SHP77 treated with DMSO at 0.1 percent for 48 hours (cell line): ENCODE measurements at regions not wholly inside any gene's neighbourhood (a gene's known extent, or its start where the extent isn't known, plus 50 kb on each side); places are given as distances from the start of the nearest gene placed in this dataset.
A peak's percentile ranks its signal among the peaks of the same experiment; 100 is the strongest.

Experiments
- DNase-seq: peaks from one replicate; lab custom pipeline; 2025; lab: John Stamatoyannopoulos, UW

DNA sequence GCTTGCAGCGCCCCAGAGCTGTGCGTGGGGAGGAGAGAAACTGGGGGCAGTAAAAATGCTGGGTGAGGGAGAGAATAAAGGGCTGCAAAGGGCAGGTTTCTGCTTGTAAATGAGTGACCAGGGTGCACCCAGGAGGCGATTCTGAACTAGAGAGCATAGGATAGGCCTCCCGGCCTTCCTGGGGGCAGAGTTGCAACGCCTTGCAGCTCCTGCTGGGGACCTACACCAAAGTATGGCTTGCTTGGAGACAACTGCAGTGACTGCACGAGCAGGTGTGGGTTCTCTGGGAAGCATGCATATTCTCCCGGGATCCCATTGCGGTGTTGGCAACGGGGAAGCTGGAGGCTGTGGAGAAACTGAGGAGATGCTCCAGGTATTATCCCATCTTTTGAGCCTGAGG, 111.6 kb upstream of the SPACA1 start:
- no peak for DNase-seq

DNA sequence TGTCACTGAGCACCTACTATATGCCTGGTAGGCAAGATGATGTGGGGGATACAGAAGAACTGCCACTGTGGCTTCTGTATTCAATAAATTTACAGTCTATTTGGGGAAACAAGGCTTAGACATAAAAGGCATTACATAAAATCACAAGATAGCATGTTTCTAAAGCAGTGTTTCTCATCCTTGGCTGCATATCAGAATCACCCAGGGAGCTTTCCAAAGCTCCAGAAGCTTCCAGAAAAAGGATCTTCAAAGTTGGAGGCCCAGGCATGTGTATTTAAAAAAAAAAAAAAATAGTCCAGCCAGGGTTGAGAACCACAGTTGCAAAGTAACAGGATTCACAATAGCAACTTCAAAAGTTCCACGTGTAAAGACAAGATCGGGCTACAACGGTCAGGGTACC, 112.4 kb upstream of the SPACA1 start:
- DNase-seq, result no peak

DNA sequence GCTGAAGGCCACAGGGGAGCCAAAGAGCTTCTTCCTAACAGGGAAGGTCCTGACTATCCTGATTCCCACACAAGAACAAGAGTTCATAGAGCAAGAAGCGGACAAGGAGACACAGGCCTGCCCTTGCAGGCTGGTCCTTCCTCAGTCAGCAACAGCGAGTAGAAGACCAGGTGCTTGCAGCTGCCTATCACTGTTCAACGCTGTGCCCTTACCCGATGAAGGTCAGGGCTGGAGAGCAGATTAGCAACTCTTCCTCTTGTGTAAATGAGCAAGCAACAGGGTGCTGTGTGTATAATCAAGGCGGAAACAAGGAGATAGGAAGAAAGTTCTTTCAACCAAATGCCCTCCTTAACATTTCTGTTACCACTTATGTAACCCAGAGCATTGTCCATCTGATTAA, 115.3 kb upstream of the SPACA1 start:
- DNase-seq, result no peak

DNA sequence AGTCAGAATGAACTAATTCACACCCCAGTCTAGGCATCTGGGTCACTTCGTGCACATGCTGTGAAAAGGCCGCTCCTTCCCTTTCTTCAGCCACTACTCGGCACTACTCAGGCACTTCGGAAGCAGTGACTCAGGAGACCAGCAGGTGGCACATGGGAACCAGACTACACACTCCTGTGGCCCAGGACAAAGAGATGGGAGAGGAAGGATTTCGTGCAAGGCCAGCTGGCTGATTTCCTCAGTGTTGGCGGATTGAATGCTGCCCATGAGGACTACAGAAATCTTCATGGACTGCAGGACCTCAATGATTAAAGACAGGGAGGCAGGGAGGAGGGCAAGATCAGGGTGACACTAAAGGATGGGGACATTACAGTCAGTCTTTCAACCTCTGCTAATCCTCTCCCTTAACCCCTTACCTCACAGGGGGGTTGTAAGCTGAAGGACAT, 117.8 kb upstream of the SPACA1 start:
- peak; percentile 89 for DNase-seq

DNA sequence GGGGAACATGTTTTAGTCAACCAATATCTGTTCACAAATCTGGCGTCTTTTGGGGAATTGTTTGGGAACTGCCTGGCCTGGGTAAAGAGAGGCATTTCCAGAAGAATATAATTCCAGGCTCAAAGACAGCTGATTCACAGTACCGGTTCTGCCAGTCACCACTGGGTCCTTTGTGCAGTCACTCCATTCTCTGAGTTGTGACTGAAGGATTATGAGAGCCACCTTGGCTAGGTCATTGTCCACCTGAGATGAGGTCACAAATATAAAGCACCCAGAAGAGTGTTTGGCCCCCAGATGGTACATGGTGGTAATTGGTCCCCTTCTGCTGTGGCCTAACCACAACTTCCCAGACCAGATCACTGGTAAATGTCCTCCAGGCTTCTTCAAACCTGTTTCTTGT, 121.0 kb upstream of the SPACA1 start:
- no peak for DNase-seq

DNA sequence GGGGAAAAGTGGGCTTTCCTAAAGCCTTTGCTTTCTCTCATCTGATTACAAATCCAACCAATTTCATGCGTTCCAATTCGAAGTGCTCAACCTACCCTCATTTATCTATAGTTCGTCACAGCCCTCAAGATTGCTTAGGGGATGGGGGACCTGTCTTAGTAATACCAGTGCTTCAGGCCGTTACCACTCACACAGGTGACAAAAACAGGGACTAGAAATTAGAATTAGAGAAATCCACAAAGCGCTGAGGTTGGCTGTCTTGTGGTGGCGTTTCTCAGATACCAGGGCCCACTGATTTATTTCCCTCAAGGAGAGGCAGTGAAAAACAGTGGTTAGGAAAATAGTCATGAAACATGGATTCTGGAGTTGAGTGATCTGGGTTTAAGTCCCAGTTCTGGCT, 121.6 kb upstream of the SPACA1 start:
- DNase-seq, result no peak

DNA sequence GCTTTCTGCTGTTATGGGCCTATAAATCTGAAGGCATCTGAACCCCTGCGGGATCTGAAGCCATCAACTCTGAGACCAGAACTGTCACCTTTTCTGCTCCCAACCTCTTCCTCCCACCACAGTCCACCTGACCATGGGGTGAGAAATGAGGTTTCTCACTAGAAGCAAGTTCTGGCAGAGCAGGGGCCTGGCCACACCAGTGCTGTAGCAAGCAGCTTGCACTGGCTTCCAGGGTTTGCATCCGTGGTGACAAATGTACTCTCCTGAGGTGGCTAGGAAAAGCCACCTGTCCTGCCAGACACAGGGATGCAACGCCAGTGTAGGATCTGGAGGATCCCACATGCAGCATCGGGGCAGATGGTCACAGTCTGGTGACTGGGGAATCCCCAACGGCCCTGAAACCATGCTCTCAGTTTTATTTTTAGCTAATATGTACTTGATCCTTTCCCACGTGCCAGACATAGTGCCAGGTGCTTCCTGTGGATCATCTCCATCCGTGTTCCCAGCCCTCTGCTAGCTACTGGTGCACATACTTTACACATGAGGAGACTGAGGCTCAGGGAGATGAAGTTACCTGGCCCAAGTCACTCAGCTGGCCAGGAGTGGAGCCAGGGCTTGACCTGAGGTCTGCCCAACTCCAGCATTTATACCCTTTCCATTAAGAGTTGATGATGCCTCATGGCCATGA, 122.1 kb upstream of the SPACA1 start:
- no peak for DNase-seq

DNA sequence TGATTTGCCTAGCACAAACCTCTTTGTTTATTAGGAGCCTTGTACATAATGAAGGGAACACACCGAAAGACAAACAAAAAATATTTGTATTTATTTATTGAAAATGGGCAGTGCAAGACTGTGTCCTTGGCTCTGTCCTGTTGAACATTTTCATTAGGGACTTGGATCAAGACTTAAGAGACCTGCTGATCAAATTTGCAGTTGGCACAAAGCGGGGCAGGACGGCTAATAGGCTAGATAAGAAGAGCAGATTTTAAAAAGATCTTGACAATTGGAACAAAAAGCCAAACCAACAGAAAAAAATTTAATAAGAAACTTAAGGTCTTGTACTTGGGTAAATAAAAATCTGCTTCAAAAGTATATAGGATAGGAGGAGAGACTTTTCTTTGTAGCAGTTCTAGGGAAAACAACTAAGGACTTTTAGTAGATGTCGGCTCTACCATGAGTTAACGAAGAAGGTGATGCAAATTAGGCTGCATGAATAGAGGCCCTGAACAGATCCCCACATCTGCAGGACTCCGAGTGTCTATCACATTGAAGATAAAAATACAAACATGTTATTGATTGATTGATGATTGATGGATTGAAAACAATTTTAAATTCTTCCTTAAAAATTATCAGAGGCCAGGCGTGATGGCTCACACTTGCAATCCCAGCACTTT, 124.1 kb upstream of the SPACA1 start:
- DNase-seq, result no peak

DNA sequence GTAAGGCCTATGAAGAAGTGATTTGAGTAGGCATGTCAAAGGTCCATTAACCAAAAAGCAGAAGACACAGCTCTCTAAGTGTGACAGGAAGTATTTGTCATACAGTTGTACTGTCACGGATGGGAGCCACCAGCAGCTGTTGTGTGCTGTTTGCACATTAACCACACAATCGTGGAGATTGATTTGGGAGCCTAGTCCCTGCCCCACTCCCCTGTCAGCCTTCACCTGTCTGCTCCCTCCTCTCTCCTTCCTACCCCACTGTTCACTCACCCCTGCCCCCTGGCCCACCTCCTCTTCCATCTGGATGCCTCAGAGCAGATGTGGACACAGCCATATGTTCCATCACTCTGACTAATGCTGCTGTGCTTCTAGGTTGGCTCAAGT, 124.7 kb upstream of the SPACA1 start:
- peak; percentile 46 for DNase-seq

DNA sequence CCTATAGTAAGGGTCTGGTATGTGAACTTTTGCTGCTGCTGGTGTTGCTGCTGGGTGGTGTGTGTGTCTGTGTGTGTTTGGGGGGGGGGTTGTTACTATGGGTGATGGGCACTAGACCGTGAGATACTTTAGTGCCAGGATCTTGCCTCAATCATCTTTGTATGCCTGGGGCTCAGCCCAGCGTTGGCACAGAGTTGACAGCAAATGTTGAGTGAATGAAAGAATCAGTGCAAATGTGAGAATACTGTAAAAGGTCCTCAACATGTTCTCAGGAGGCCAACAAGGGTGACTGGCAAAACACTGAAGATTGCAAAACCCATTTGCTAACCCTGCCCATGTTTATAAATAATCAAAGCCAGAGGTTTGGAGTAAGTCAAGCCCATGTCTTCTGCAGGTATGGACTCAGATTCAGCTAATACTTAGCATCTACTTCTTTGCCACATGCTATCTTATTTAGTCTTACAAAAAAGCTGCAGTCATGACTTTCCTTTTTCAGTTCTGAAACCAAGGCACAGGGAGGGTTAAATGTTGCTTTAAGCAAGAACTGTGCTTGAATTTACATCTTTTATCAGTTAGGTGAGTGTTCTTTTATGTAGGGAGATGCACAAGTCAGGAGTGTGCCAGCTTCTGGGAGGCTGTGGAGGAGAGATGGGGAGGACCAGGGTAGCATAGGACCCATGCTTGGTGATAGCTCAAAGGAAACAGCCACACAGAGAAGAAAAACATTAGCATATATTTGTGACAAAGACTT, 125.3 kb upstream of the SPACA1 start:
- DNase-seq, result no peak

DNA sequence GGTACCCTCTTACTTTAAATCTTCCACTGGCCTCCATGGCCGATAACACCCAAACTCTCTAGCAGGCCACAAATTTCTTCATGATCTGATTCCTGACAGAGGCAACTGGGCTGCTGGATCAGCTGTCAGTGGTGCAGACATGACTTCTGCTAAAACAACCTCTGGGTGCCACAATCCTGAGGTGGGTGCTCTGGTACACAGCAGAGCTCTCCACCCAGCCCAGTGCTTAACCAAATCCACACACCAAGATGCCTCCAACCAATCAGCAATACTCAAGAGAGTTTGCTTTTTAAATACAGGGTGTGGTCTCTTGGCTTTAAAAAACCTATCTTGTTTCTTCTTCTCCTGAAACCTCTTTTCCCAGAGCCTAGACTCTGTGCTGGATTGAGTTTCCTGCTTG, 126.6 kb upstream of the SPACA1 start:
- DNase-seq, result no peak

DNA sequence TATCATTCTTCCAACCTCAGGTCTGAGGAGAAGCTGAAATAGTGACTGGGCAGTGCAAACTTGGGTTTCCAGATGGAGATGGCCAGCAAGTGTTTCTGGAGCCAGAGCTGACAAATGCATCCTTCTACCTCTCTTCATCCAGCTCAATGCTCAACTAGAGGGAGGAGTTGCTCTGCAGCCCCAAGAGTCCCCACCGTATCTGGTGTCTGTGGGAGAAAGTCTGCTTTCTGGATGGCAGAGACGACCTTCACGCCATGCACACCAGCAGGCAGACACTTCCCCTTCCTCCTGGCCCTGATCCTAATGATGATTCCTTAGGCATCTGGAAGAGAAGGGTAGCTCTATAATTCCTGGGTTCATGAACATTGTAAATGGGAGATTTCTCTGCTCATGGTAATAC, 127.4 kb upstream of the SPACA1 start:
- DNase-seq, result no peak

DNA sequence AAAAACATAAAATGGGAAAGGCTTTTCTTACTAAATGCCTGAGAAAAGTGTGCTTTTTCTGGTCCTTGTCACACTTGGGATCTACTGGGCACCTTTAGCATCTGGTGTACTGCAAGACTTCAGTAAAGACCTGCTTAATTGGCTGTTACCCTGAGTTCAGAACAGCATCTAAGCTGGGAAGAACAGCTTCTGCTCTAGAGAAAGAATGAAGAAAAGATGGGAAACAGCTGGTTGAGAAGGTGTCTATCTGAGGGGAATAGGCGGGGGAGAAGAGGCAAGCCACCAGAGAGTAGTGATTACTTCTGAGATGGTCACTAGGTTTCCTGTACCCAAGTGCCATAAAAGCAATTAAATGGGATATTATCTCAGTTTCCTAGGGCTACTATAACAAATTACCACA, 128.2 kb upstream of the SPACA1 start:
- no peak for DNase-seq

DNA sequence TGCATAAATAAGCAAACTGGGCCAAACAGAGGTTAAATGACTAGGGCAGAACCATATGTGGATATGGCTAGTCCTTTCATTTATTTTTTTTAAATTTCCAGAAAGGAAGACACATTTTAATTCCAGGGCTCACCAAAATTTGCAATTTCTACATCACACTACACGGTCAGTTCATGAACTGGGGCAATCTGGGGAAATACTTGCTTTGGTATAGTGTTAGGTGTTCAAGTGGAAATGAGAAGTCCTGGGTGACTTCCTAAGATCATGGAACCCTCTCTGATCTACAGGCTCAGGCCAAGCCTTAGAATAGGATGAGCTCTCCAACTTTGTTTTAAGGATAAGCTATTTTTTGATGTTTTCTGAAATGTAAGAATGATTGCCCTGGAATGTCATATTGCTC, 128.6 kb upstream of the SPACA1 start:
- no peak for DNase-seq

DNA sequence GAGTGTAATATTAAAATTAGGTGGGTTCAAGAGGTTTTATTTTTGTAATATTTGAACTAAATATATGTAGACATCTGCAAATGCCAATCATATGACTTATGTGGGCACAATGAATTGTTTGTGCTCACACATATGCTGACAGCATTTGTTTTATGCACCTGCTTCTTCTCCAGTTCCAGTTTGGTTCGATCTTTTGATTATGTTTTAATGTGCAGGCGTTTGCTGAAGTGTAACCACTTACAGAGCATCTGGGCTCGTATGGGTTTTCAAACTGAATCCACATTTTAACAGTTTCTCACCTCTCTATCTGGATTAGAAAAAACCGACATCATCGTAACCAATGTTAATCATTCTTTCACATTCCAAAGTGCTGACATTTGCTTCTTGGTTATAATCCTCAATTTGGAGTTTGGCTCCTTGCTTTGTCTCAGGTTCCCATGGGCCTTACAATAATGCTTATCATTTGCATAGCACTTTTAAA, 129.1 kb upstream of the SPACA1 start:
- no peak for DNase-seq

DNA sequence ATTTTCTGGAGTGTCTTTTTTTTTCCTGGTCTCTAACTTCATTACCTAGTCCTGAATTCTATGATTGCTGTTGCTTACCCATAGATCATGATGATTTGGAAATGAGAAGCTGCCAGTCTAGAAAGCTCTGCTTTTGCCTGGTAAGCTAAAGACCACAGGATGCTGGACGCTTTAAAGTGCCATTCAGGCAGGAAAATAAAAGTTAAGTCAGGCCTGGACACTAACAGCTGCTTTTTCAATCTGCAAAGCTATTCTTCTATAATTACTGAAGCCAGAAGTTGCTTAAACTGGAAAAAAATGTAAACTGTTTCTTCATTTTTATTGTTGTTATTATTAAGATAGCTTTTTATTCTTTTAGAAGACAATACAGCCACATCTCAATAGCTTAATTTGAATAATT, 129.8 kb upstream of the SPACA1 start:
- DNase-seq, result no peak

DNA sequence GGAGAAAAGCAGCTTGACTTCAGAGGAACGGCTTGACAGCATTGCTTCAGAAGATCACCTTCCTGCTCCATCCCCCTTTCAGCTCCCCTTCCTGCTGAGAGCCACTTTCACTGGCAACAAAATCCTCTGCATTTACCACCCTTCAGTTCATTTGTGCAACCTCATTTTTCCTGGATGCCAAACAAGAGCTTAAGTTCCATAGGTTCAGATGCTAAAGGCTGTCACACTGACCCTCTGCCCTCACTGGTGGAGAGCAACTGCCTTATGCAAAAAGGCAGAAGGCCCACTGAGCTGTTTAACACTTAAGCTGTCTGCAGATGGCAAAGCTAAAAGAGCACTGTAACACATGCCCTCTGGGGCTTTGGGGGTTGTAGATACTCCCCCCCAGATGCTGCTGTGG, 131.2 kb upstream of the SPACA1 start:
- DNase-seq, result no peak

DNA sequence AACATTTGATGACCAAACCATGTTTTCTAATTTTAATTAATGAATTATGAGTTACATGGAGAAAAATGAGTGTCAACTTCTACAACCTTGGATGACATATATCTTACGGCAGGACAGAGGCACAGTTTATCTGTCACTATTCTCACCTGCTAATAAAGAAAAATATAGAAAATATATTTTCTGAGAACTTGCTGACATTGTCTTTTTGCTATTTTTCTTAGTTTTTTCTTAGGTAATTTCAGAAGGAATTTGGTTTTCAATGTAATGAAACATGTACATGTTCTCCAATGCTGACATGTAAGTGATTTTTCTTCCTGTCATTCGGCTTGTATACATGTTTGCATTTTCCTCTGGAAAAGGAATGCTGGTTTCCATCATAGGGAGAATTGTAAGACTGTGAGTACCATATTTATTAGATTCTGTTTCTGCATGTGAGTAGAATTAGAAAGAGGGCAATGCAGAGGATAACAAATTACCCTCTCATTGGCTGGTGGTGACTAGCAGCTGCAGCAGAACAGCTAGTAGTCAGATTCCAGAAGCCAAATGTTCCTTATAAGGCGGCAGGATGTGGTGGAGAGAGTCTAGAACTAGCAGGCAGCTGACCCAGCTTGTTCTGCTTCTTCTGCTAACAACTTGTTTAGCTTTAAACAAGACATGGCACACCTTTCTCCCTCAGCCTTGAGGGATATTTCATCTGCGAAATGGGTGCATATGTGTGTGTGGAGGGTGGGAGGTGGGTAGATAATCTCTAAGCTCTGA, 132.8 kb upstream of the SPACA1 start:
- no peak for DNase-seq

DNA sequence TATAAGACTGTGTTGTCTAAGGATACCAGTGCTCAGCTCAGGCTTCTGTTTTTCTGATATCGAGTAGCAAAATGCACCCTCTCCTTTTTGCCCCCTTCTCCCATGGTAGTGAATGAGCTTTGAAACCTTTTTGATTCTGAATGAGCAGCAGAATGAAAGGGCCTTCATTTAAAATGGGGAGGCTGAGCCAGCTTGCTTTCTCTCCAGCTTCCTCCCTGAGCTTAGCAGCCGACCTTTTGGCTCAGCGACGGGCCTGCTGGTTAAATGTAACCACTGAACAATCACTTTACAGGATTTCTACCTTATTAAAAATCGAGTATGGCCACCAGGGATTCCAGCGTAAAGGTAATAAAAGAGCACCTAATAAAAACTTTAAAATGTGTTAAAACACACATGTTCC, 133.7 kb upstream of the SPACA1 start:
- no peak for DNase-seq

DNA sequence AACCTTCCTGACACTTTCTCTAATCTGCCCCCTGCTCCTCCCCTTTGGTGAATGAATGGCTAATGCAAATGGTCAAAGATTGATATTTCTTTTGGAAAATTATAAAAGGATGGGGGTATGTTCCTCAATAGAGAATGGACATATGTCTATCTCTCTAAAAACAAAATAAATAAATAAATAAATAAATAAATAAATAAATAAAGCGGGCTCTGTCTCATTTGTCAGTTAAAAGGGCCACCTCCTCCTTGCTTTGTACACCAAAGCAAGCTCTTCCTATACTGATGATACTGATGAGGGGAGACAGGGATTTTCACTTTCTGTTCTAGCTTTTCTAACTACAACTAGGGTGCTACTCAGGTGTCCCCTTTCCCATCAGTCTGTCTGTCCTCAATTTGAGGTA, 135.5 kb upstream of the SPACA1 start:
- no peak for DNase-seq

DNA sequence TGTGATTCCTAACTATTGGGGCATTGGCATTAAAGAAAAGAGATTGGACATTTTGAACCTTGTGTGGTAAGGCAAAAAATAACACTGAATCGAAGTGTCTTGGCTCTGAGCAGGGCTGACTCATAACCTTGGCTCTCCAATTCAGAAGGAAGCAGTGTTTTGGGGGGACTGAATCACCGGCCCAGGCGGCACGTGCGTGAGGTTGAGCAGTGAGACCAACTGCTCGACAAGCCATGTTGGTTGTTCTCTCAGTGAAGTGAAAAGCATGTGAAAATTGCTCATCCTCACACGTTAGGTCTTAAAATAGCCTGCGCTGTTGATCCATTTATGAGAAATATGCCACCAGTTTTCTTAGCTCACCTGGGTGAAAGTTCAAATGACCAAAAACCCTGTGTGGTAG, 137.8 kb upstream of the SPACA1 start:
- DNase-seq, result no peak

DNA sequence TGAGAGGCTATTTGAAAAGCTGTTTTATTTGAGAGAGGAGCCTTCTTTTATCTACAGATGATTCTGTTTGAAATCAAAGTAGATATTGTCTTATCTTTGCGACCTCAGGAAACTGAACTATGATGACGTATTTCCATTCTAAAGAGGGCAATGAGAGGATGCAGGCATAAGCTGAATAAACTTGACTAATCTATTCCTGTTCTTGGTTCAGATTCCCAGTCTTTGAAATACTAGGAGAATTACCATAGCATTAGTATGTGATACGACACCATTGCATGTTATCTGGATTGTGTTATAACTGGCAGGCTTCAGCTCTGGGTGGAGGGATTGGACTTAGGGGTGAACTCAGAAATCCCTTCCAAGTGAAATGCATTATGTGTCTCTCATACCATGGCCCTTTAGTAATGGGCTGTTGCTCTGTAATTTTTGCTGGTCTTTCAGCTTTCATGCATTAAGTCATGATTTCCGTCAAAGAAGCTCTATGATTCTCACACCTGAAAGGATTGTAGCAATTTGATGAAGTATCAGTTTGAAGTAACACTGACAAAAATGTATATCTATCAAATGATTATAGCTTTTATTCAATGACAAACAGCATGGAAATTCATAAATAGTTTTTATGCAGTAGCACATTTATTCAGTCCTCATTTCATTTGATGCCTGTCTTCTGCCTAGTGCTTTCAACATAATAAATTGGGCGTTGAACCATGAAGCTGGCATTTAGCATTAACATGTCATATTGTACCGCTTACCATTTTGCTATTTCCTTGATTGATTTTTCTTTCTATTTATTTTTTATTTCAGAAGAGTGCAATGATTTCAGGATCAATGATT, 138.4 kb upstream of the SPACA1 start:
- no peak for DNase-seq
